GM12878 (cell line): ENCODE measurements at regions not wholly inside any gene's neighbourhood (a gene's known extent, or its start where the extent isn't known, plus 50 kb on each side); places are given as distances from the start of the nearest gene placed in this dataset.
A peak's percentile ranks its signal among the peaks of the same experiment; 100 is the strongest.

ENCODE experiments used
- ATF3 ChIP-seq: IDR thresholded peaks from 2 replicates; pipeline ENCODE4 v1.6.1; 2011; ENCODE audit warnings: low read depth, mild to moderate bottlenecking, low read length, moderate library complexity, borderline replicate concordance; ENCODE audit errors: extremely low read depth
- ATF7 ChIP-seq: fragments of 450-650 bp; IDR thresholded peaks from 2 replicates; pipeline ENCODE4 v1.6.1; 2016; ENCODE audit warnings: low read depth, mild to moderate bottlenecking
- CBX5 ChIP-seq: sonication (generic); IDR thresholded peaks from 2 replicates; pipeline ENCODE4 v1.6.1; 2016; ENCODE audit warnings: low read depth, moderate library complexity, mild to moderate bottlenecking, inconsistent platforms
- CREM ChIP-seq: IDR thresholded peaks from 2 replicates; pipeline ENCODE4 v1.6.1; 2014; ENCODE audit warnings: antibody characterized with exemption, low read depth
- E4F1 ChIP-seq: fragments of 450-650 bp; IDR thresholded peaks from 2 replicates; pipeline ENCODE4 v1.6.1; 2018; ENCODE audit warnings: borderline replicate concordance, mild to moderate bottlenecking; ENCODE audit not compliant: partially characterized antibody
- EED ChIP-seq: sonication (generic); IDR thresholded peaks from 2 replicates; pipeline ENCODE4 v1.6.1; 2016; ENCODE audit warnings: antibody characterized with exemption, low read depth
- ELK1 ChIP-seq: IDR thresholded peaks from 2 replicates; pipeline ENCODE4 v1.6.1; 2012; ENCODE audit warnings: low read depth, low read length, improper control_type of control experiment
- EP300 ChIP-seq, 2 experiments: fragments of 150-350 bp in 1 of 2; IDR thresholded peaks; 2 replicates each; pipeline ENCODE4 v1.6.1; 2011 to 2012; ENCODE audit warnings: low read depth in 2 of 2, low read length in 2 of 2, borderline replicate concordance in 1 of 2, improper control_type of control experiment in 1 of 2, inconsistent platforms in 1 of 2; ENCODE audit not compliant: control insufficient read depth in 1 of 2
- EZH2 ChIP-seq: IDR thresholded peaks from 2 replicates; pipeline ENCODE4 v1.6.1; 2012; ENCODE audit warnings: low read depth, mild to moderate bottlenecking, control low read depth, inconsistent platforms, low read length, borderline replicate concordance; ENCODE audit not compliant: control insufficient read depth
- FOXM1 ChIP-seq: IDR thresholded peaks from 2 replicates; pipeline ENCODE4 v1.6.1; 2012; ENCODE audit warnings: low read depth, mild to moderate bottlenecking, inconsistent platforms, low read length, moderate library complexity
- HDAC6 ChIP-seq: fragments of 200-600 bp; sonication (generic); IDR thresholded peaks from one replicate; pipeline ENCODE4 v1.8.0; 2017; ENCODE audit warnings: antibody characterized with exemption; ENCODE audit not compliant: unreplicated experiment
- IKZF1 ChIP-seq: fragments of 450-650 bp; conservative IDR thresholded peaks from 2 replicates; pipeline ENCODE4 v1.6.1; 2017; ENCODE audit warnings: antibody characterized with exemption, mild to moderate bottlenecking
- MAX ChIP-seq: IDR thresholded peaks from 2 replicates; pipeline ENCODE4 v1.6.1; 2012; ENCODE audit warnings: low read depth, low read length, improper control_type of control experiment
- MLLT1 ChIP-seq: fragments of 450-650 bp; IDR thresholded peaks from 2 replicates; pipeline ENCODE4 v1.6.1; 2016; ENCODE audit warnings: mild to moderate bottlenecking
- MYB ChIP-seq: fragments of 150-350 bp; IDR thresholded peaks from 2 replicates; pipeline ENCODE4 v1.6.1; 2014; ENCODE audit warnings: mild to moderate bottlenecking, low read depth, low read length, borderline replicate concordance
- NFIC ChIP-seq: IDR thresholded peaks from 2 replicates; pipeline ENCODE4 v1.6.1; 2012; ENCODE audit warnings: low read depth, mild to moderate bottlenecking, inconsistent platforms, low read length, moderate library complexity
- NFXL1 ChIP-seq: fragments of 450-650 bp; IDR thresholded peaks from 2 replicates; pipeline ENCODE4 v1.6.1; 2017; ENCODE audit warnings: antibody characterized with exemption, mild to moderate bottlenecking, borderline replicate concordance
- NR2C1 ChIP-seq: fragments of 450-650 bp; IDR thresholded peaks from 2 replicates; pipeline ENCODE4 v1.6.1; 2017; ENCODE audit warnings: antibody characterized with exemption, mild to moderate bottlenecking, moderate library complexity
- PKNOX1 ChIP-seq: fragments of 450-650 bp; IDR thresholded peaks from 2 replicates; pipeline ENCODE4 v1.6.1; 2016; ENCODE audit warnings: mild to moderate bottlenecking
- POLR2AphosphoS5 ChIP-seq: IDR thresholded peaks from 2 replicates; pipeline ENCODE4 v1.6.1; 2011; ENCODE audit warnings: mild to moderate bottlenecking, low read length, inconsistent platforms
- RUNX3 ChIP-seq: IDR thresholded peaks from 2 replicates; pipeline ENCODE4 v1.6.1; 2012; ENCODE audit warnings: low read length, inconsistent platforms
- USF2 ChIP-seq: IDR thresholded peaks from 2 replicates; pipeline ENCODE4 v1.6.1; 2011; ENCODE audit warnings: low read depth, low read length, improper control_type of control experiment, borderline replicate concordance

GRCh38 chr21:25425156-25425555 lies 182.1 kb downstream of the MRPL39 start (continued):
- TF ChIP-seq CBX5 (0 out of 2 replicates have a peak, but pooled peaks have one; percentile 26), ELK1 (no peak), NFXL1 (no peak), EP300 (IDR thresholded peaks at IDR 0.05; ENCODE audit: borderline replicate concordance in 1 of 2, control insufficient read depth in 1 of 2, low read depth in 2 of 2, low read length in 2 of 2) (peak in 1 of 2 experiments; percentile 43; a peak in 1 of 4 replicates), EZH2 (no peak), IKZF1 (no peak), MAX (no peak), E4F1 (no peak), POLR2AphosphoS5 (peak; percentile 15; the same call in 1 of the 2 replicates), EED (0 out of 2 replicates have a peak, but pooled peaks have one; percentile 25), PKNOX1 (no peak), CREM (peak; percentile 37; the same call in 1 of the 2 replicates), MLLT1 (no peak), ATF7 (peak; percentile 36; the same call in 1 of the 2 replicates), RUNX3 (peak; percentile 47; the same call in 1 of the 2 replicates), MYB (no peak), NFIC (peak; percentile 46; the same call in 1 of the 2 replicates), USF2 (no peak), NR2C1 (no peak), FOXM1 (peak; percentile 16; the same call in 1 of the 2 replicates), HDAC6 (no peak), ATF3 (no peak)
